Renal cortical epithelial cell (primary cell): ENCODE measurements at regions not wholly inside any gene's neighbourhood (a gene's known extent, or its start where the extent isn't known, plus 50 kb on each side); places are given as distances from the start of the nearest gene placed in this dataset.
"Not testable (repeated sequence)": the region's sequence is repeated elsewhere in the genome, so short reads cannot be mapped to it uniquely, and the experiment has no call there.

Source experiments
- DNase-seq: peaks from one replicate; pipeline ENCODE4 v3.0.0-alpha.2; 2011; ENCODE audit warnings: low read depth

GRCh38 chr15:39030291-39031070, 465.9 kb upstream of the RASGRP1 start:
- no peak for DNase-seq

- no peak for DNase-seq
Measured at GRCh38 chr15:39031596-39031995, 467.0 kb upstream of the RASGRP1 start.

- no peak for DNase-seq
Measured at GRCh38 chr15:39034816-39035215, 470.2 kb upstream of the RASGRP1 start.

GRCh38 chr15:39037611-39038010, 473.0 kb upstream of the RASGRP1 start:
- DNase-seq: not testable (repeated sequence)

GRCh38 chr15:39040861-39041260, 476.2 kb upstream of the RASGRP1 start:
- no peak for DNase-seq

GRCh38 chr15:39041979-39042495, 477.4 kb upstream of the RASGRP1 start:
- peak; percentile 47 for DNase-seq

GRCh38 chr15:39051626-39052322, 487.2 kb upstream of the RASGRP1 start:
- DNase-seq: no peak

GRCh38 chr15:39052323-39052705, 487.7 kb upstream of the RASGRP1 start:
- no peak for DNase-seq

- no peak for DNase-seq
Measured at GRCh38 chr15:39053480-39053879, 488.9 kb upstream of the RASGRP1 start.

GRCh38 chr15:39054128-39054732, 489.6 kb upstream of the RASGRP1 start:
- no peak for DNase-seq

- peak; percentile 16 for DNase-seq
Measured at GRCh38 chr15:39056357-39056756, 491.7 kb upstream of the RASGRP1 start.

- DNase-seq: no peak
Measured at GRCh38 chr15:39058351-39059131, 493.9 kb upstream of the RASGRP1 start.

GRCh38 chr15:39059917-39060316, 495.3 kb upstream of the RASGRP1 start:
- DNase-seq: no peak

GRCh38 chr15:39061952-39062464, 497.4 kb upstream of the RASGRP1 start:
- DNase-seq: no peak

- DNase-seq: peak; percentile 67
Measured at GRCh38 chr15:39066677-39067076, 502.1 kb upstream of the RASGRP1 start.

GRCh38 chr15:39074341-39074985, 506.4 kb upstream of the THBS1 start:
- no peak for DNase-seq

- DNase-seq: peak; percentile 36
Measured at GRCh38 chr15:39075311-39075710, 505.6 kb upstream of the THBS1 start.

- no peak for DNase-seq
Measured at GRCh38 chr15:39075756-39076341, 505.0 kb upstream of the THBS1 start.

- peak; percentile 35 for DNase-seq
Measured at GRCh38 chr15:39078026-39078425, 502.9 kb upstream of the THBS1 start.

GRCh38 chr15:39079296-39079847, 501.5 kb upstream of the THBS1 start:
- peak; percentile 88 for DNase-seq
